SK-N-SH treated with all-trans-retinoic acid at 6 μM for 48 hours (cell line): ENCODE measurements at regions not wholly inside any gene's neighbourhood (a gene's known extent, or its start where the extent isn't known, plus 50 kb on each side); places are given as distances from the start of the nearest gene placed in this dataset.

ENCODE experiments used
- ATAC-seq: fragments of 200-7000 bp; cut with Tn5 transposase; 3 replicates; pipeline ENCODE4 v1.9.1; 2020; ENCODE audit warnings: mild to moderate bottlenecking, moderate library complexity
- ARNTL ChIP-seq: fragments of 450-650 bp; formaldehyde crosslinking; IDR thresholded peaks from 2 replicates; pipeline ENCODE4 v1.5.0; 2020; ENCODE audit warnings: low read depth, mild to moderate bottlenecking, moderate library complexity, borderline replicate concordance
- BACH2 ChIP-seq: fragments of 250-450 bp; sonication (Bioruptor Pico); IDR thresholded peaks from 2 replicates; pipeline ENCODE4 v1.9.0; 2021; ENCODE audit warnings: mild to moderate bottlenecking, borderline replicate concordance
- CREB5 ChIP-seq: fragments of 250-450 bp; sonication (Bioruptor Pico); IDR thresholded peaks from 2 replicates; pipeline ENCODE4 v1.5.1; 2020; ENCODE audit warnings: low read depth, mild to moderate bottlenecking, moderate library complexity
- CSDC2 ChIP-seq: fragments of 250-450 bp; sonication (Bioruptor Pico); IDR thresholded peaks from 2 replicates; pipeline ENCODE4 v1.5.0; 2020; ENCODE audit warnings: mild to moderate bottlenecking, moderate library complexity
- CSRNP3 ChIP-seq: fragments of 250-450 bp; sonication (Bioruptor Pico); IDR thresholded peaks from 2 replicates; pipeline ENCODE4 v1.5.1; 2021; ENCODE audit warnings: mild to moderate bottlenecking, moderate library complexity
- ESRRG ChIP-seq: fragments of 250-450 bp; sonication (Bioruptor Pico); IDR thresholded peaks from 2 replicates; pipeline ENCODE4 v1.6.1; 2021; ENCODE audit warnings: mild to moderate bottlenecking
- GLIS3 ChIP-seq: fragments of 250-450 bp; sonication (Bioruptor Pico); IDR thresholded peaks from 2 replicates; pipeline ENCODE4 v1.5.0; 2020; ENCODE audit warnings: mild to moderate bottlenecking, moderate library complexity
- ISL1 ChIP-seq: fragments of 250-450 bp; sonication (Bioruptor Pico); IDR thresholded peaks from 2 replicates; pipeline ENCODE4 v2.1.2; 2022; ENCODE audit warnings: mild to moderate bottlenecking, moderate library complexity
- OSR1 ChIP-seq: fragments of 250-450 bp; sonication (Bioruptor Pico); IDR thresholded peaks from 2 replicates; pipeline ENCODE4 v1.8.0; 2022; ENCODE audit warnings: moderate library complexity, mild to moderate bottlenecking, inconsistent platforms
- PATZ1 ChIP-seq: fragments of 250-450 bp; sonication (Bioruptor Pico); IDR thresholded peaks from 2 replicates; pipeline ENCODE4 v1.8.0; 2020; ENCODE audit warnings: mild to moderate bottlenecking, moderate library complexity, borderline replicate concordance
- POU6F1 ChIP-seq: fragments of 250-450 bp; sonication (Bioruptor Pico); IDR thresholded peaks from 2 replicates; pipeline ENCODE4 v1.8.0; 2021; ENCODE audit warnings: low read depth, mild to moderate bottlenecking, moderate library complexity, borderline replicate concordance
- PPARA ChIP-seq: fragments of 250-450 bp; sonication (Bioruptor Pico); IDR thresholded peaks from 2 replicates; pipeline ENCODE4 v1.5.0; 2020; ENCODE audit warnings: mild to moderate bottlenecking, borderline replicate concordance
- SNAI2 ChIP-seq: fragments of 250-450 bp; sonication (Bioruptor Pico); IDR thresholded peaks from 2 replicates; pipeline ENCODE4 v1.5.0; 2020; ENCODE audit warnings: mild to moderate bottlenecking, moderate library complexity
- TCF4 ChIP-seq: fragments of 250-450 bp; sonication (Bioruptor Pico); IDR thresholded peaks from 2 replicates; pipeline ENCODE4 v1.8.0; 2021; ENCODE audit warnings: mild to moderate bottlenecking, moderate library complexity, borderline replicate concordance
- TSHZ2 ChIP-seq: fragments of 250-450 bp; sonication (Bioruptor Pico); IDR thresholded peaks from 2 replicates; pipeline ENCODE4 v1.5.0; 2020; ENCODE audit warnings: mild to moderate bottlenecking, moderate library complexity
- ZC3H10 ChIP-seq: fragments of 250-450 bp; sonication (Bioruptor Pico); IDR thresholded peaks from 2 replicates; pipeline ENCODE4 v1.5.1; 2021; ENCODE audit warnings: mild to moderate bottlenecking, moderate library complexity
- ZFP3 ChIP-seq: fragments of 250-450 bp; sonication (Bioruptor Pico); IDR thresholded peaks from 2 replicates; pipeline ENCODE4 v1.5.0; 2020; ENCODE audit warnings: mild to moderate bottlenecking, moderate library complexity
- ZFP30 ChIP-seq: fragments of 450-650 bp; formaldehyde crosslinking; IDR thresholded peaks from 2 replicates; pipeline ENCODE4 v1.5.0; 2022; ENCODE audit warnings: mild to moderate bottlenecking, moderate library complexity
- ZNF565 ChIP-seq: fragments of 450-650 bp; formaldehyde crosslinking; conservative IDR thresholded peaks from 2 replicates; pipeline ENCODE4 v1.5.0; 2020; ENCODE audit warnings: low read depth, mild to moderate bottlenecking, moderate library complexity
- ZNF70 ChIP-seq: fragments of 450-650 bp; formaldehyde crosslinking; IDR thresholded peaks from 2 replicates; pipeline ENCODE4 v1.5.0; 2020; ENCODE audit warnings: mild to moderate bottlenecking, moderate library complexity
- ZNF8 ChIP-seq: fragments of 450-650 bp; formaldehyde crosslinking; IDR thresholded peaks from 2 replicates; pipeline ENCODE4 v1.5.0; 2020; ENCODE audit warnings: mild to moderate bottlenecking, moderate library complexity

GRCh38 chr2:103660947-103661346 lies 899.1 kb downstream of the TMEM182 start (continued):
- TF ChIP-seq PATZ1 (CRISPR knock-in tag) (no peak), CREB5 (CRISPR knock-in tag) (no peak), OSR1 (CRISPR knock-in tag) (no peak)

- TF ChIP-seq ZFP3 (CRISPR knock-in tag) (no peak), POU6F1 (CRISPR knock-in tag) (no peak), ZNF70 (no peak), BACH2 (CRISPR knock-in tag) (no peak), SNAI2 (CRISPR knock-in tag) (no peak), PPARA (CRISPR knock-in tag) (no peak), TSHZ2 (no peak), ISL1 (CRISPR knock-in tag) (no peak), CSDC2 (no peak), ZFP30 (no peak), ZNF565 (CRISPR knock-in tag) (no peak), ARNTL (CRISPR knock-in tag) (no peak), GLIS3 (CRISPR knock-in tag) (no peak), ESRRG (CRISPR knock-in tag) (no peak), ZNF8 (CRISPR knock-in tag) (no peak), CSRNP3 (no peak), OSR1 (CRISPR knock-in tag) (no peak), TCF4 (CRISPR knock-in tag) (no peak)
- no peak for ATAC-seq
These were observed 902.9 kb downstream of the TMEM182 start for GRCh38 chr2:103664690-103665089.

- TF ChIP-seq ZFP3 (CRISPR knock-in tag) (no peak), ZNF565 (CRISPR knock-in tag) (no peak), ZFP30 (no peak), ARNTL (CRISPR knock-in tag) (no peak)
- no peak for ATAC-seq
These were observed 905.6 kb downstream of the TMEM182 start for GRCh38 chr2:103667335-103667884.

- ATAC-seq, result no peak
- no peak for TF ChIP-seq ESRRG (CRISPR knock-in tag)
- TF ChIP-seq GLIS3 (CRISPR knock-in tag), result no peak
- TF ChIP-seq ZC3H10 (CRISPR knock-in tag), result no peak
- no peak for TF ChIP-seq ARNTL (CRISPR knock-in tag)
- no peak for TF ChIP-seq ISL1 (CRISPR knock-in tag)
- TF ChIP-seq PATZ1 (CRISPR knock-in tag), result no peak
- no peak for TF ChIP-seq CSRNP3
- TF ChIP-seq ZFP3 (CRISPR knock-in tag), result no peak
- no peak for TF ChIP-seq CSDC2
These were observed 907.7 kb downstream of the TMEM182 start for GRCh38 chr2:103669531-103669930.
